ENCODE measurements at regions not wholly inside any gene's neighbourhood (a gene's known extent, or its start where the extent isn't known, plus 50 kb on each side); places are given as distances from the start of the nearest gene placed in this dataset.
A peak's percentile ranks its signal among the peaks of the same experiment; 100 is the strongest.

DNA sequence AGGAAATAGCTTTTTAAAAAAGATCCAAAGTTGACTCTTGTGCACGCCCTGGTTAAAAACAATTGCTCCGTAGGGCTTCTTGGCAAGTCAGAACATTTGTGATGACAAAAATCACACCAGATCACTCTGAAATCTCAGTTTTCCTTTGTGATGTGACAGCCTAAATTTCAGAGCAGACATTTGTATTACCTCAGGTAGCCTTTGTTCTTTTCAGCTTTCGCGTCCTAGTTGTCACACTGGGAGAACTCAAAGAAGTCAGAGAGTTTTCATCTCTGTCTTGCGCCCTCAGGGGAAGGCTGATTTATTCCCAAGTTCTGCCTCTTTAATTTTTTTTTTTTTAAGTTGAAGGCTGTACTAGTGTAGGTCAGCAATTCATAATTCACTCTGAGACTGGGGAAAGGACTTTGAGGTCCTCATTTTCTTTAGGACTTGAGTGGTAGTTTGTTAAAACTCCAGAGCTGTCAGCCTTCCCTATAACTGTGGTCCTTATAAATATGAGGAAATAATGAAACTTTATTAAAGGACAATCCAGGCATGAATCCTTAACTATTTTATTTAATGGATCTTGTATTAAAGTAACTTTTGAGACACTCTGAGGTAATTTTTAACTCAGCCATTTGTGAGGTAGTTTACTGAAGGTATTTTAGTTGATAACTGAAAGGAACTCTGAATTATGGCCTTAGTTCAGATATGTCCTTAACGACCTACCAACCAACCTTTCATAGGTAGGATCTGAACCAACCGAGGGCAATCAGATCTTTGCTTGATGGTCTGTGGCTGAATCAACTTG, 525.1 kb upstream of the FAM98A start:
- no peak for DNase-seq

DNA sequence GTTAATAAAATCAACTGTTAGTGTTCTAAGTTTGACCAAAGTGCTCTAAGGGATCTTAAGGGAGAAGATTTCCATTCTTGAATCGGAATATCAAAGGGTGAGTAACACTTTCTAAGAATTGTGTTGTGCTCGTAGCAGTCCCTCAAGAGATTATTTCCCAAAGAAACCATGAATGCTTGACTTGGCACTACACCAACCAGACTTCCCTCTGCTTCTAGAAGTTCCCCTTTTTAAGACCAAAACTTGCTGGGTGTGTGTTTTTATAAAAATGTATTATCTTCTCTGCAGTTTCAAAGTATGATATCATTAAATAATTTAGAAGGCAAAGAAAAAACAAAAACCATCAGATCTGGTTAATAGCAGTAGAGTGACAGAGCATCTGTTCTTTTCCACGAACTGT, 522.0 kb upstream of the FAM98A start:
- DNase-seq: no peak

DNA sequence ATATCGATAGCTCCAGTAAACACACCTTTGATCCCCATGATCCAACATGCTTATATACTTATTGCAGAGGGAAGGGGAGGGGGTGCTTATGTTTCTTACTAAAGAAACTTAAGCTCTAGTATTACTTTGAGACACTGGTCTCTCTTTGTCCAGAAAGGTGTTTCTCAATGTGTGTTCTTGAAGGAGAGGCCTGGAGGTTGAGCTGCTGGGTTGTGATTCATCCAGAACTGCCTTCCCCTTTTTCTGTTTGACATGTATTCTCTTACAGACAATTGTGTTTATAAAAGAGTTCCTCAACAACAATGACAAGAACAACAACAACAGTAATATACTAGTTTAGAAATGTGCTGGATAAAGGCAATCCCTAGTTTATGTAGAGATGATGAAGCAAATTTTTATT, 516.0 kb upstream of the FAM98A start:
- no peak for DNase-seq

DNA sequence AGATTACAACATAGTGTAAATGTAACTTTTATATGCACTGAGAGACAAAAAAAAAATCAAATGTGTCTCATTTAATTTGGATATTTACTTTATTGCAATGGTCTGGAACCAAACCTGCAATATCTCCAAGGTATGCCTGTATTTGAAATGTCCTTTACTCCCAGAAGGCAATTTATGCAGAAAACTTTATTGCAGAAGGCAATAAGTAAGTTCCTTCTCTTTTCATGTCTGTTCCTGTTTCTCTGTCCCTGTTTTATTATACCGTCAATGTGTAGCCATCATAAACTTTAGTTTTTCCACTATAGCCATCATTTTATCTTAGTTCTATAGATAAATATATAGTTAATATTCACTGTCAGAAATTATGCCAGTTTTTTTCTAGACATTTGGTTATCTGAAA, 513.1 kb upstream of the FAM98A start:
- no peak for DNase-seq

DNA sequence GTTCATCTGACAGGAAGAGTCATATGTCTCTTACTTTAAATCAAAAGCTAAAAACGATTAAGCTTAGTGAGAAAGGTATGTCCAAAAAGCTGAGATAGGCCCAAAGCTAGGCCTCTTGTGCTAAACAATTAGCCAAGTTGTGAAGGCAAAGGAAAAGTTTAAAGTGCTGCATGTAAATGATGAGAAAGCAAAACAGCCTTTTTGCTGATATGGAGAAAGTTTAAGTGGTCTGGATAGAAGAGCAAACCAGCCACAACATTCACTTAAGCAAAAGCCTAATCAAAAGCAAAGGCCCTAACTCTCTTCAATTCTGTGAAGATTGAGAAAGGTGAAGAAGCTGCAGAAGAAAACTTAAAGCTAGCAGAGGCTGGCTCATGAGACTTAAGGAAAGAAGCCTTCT, 511.3 kb upstream of the FAM98A start:
- no peak for DNase-seq

DNA sequence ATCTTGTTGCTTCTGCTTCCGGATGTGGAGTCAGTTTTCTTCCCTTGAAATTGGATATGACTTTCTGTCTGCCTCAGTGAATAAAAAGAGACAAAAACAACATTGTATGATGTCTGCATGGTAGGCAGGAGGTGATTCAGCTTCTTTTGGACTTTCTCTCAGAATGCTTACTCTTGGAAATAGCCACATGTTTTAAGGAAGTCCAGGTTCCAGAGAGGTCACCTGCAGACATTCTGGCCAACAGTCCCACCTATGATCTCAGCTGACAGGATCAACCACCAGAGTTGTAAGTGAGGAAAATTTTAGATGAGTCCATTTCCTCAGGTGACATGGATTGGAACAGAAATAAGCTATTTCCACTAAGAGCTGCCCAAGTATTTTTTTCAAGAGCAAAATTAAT, 508.7 kb upstream of the FAM98A start:
- no peak for DNase-seq

DNA sequence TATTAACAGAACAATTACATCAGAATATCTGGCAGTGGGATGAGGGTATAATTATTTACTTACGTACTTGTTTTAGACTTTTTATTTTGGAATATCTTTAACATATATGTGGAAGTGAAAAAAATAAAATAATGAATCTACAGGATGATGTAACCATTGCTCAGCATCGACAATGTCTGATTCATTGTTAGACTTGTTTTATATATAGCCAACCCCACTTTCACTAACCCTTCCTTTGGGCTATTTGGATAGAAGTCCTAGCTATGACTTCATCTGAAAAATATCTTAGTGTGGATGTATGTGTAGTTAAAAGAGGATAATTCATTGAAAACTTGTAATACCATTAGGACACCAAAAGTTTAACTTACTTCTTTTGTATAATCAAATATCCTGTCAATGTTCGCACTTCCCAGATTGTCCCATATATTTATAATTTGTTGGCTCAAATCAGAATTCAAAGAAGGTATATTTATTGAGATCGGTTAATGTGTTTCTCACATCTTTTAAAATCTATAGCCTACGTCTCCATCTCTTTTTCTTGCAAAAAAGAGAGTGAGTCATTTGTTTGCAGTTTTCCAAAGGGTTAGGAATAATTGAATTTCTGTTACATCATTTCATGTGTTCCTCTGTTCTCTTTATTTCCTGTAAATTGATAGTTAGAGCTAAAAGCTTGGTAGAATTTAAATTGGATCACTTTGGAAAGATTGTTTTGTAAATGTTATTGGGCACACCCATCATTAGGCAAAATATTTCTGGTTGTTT, 506.1 kb upstream of the FAM98A start:
- no peak for DNase-seq

DNA sequence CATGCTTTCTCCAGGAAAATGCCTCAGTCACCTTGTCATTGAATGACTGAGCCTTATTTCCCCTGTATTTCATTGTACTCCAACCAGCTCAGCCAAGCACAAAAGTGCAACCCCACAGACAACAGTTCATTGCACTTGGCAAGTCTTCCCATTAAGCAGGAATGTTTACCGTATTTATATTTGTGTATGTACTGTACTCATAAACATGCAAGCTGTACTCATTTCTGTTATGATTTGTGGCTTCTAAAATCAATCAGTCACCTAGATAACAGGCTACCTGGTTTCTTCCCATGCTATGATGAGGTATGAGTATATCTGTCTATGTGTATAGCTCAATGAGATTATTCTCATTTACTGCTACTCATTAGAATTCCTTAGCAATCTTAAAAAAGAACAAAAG, 505.5 kb upstream of the FAM98A start:
- DNase-seq: no peak

DNA sequence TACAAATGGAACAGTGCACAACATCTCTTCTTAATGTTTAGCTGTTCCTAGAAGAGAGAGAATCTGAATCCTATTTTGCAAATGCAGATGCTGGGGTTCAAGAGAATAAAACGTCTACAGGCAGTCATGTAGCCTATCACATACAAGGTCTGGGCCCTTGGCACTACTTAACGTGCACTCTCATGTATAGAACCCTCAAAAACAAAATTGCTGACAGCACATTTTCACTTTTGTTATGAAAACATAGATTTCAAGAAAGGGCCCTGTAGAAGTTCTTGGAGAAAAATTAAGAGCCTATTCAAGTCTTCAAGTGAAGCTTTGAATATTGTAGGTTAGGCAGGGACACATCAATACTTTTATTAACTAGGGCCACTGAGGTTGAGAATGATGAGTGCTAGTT, 504.3 kb upstream of the FAM98A start:
- no peak for DNase-seq

DNA sequence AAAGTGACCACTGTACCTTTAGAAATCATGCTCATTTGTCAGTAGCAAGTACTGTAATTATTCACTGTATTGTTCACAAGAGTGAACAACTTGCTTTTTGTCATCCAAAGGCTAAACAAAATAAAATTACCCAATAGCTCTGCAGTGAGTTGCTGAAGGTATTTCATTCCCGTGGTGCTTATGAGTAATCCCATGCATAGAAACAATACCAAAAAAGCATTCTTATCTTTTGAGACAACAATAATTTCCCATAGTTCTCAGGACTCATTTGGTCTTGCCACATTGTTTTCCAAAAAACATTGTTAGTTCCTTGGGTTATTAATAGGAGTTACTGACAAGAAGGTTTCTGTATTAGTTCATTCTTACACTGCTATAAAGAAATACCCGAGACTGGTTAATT, 503.2 kb upstream of the FAM98A start:
- no peak for DNase-seq

DNA sequence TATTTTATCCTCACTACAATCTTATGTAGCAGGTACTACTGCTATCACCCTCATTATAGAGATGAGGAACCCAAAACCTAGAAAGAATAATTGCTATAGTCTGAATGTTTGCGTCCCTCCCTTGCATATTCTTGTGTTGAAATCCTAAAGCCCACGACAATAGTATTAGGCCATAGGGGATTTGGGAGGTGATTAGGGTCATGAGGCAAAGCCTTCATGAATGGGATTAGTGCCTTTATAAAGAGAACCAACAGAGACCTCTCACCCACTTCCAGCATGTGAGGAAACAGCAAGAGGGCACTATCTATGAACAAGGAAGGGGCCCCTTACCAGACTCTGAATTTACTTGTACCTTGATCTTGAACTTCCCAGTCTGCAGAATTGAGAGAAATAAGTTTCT, 500.3 kb upstream of the FAM98A start:
- no peak for DNase-seq

DNA sequence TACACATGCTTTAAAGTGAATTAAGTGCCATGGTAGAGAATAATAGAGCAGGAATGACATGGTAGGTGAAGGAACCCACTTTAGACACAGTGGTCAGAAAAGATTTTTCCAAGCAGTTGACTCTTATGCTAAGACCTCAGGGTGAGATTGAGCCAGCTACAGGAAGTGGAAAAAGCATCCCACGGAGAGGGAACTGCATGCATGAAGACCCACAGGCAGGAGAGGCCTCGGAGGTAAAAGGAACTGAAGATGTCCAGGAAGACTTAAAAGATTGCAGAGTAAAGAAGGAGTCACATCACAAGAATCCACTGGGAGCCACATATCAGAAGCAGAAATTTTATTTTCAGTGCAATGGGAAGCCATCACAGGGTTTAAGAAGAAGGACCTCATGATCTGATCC, 499.2 kb upstream of the FAM98A start:
- no peak for DNase-seq

DNA sequence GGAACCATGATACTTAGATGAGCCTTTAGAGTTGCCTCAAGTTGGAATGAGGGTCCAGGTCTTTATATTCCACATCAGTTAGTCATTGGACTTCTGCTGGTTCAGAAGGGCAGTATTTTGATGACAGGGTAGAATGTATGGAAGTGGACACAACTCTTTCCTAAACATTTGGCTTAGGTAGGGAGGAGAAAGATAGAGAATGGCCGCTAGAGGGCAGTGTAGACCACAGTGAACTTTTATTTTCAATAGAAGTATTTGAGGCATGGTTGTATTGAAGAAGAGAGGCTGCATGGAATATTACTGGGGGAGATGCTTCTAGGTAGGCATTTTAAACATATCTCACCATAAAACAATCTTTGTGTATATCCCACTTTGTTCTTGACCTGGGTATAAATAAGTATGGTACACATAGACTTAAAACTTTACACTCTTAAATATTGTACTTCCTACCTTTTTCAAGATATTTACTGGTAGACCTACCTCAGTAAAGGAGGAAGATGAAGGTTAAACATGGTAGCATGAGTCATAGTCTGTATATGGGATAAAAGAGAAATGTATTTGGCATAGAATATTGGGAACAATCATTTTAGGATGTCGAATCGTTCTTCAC, 497.6 kb upstream of the FAM98A start:
- DNase-seq: peak; percentile 43

DNA sequence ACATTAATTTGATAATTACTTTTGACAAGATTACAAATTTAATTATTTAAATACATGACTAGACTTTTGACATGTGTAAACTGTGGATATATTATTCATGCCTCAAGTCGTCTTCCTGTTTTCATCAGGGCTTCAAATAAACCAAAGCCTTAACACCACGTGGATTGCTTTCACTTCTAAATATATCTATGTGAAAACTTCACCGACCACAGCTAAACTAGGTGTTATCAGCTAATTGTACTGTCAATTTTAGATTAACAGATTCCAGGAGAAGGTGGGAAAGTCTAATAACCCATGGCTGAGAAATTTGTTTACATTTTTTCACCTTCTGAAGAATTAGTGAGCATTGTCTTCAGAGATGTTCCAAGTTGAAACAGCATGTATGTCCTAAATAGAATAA, 494.7 kb upstream of the FAM98A start:
- no peak for DNase-seq

DNA sequence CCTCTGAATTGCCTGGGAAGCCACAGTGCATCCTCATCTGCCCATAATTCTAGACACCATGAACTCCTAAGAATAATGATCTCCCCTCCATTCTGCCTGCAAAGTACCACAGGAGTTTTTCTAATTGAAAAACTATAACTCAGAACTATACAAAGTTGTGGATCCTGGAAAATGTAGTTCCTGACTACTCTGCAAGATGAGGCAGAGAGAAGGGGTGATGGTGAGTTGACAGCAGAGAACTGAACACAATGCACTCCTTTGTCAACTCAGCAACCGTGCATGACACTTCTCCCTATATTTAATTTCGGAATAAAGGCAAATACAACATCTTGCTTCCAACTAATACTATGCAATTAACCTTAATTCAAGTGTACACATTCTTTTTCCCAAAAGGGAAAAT, 471.1 kb upstream of the FAM98A start:
- no peak for DNase-seq

DNA sequence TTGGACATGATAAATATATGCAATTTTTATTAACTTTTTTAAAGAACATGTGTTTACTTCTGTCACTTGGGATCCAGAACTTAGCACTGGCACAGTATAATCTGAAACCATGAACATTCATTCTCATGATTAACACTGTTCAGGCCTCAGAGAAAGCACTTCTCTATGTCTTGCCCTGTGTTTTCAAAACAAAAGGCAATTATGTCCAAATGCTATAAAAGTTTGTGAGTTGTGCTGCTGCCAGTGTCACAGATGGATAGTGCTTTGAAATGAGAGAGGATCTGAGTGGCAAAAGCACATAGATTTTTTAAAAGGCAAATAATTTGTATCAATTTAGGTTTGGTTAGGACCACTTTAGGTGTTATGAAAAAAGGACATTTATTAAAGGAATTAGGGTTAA, 470.5 kb upstream of the FAM98A start:
- DNase-seq: no peak

DNA sequence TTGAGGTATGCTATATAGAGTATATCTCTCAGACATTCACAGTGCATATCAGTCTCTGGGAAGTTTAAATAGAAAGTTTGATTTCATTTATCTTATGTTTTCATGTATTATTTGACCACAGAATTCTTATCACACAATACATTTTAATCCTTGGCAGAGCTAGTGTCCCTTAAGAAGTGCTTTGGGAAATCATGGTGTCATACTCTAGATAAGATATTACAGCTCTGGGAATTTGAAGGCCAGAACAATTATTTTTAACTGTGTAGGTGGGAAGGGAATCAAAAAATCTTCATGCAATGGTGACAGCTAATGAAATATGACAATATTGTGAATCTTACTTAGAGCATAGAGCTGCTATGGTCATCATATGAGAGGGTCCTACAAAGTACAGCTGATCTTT, 451.3 kb upstream of the FAM98A start:
- no peak for DNase-seq

DNA sequence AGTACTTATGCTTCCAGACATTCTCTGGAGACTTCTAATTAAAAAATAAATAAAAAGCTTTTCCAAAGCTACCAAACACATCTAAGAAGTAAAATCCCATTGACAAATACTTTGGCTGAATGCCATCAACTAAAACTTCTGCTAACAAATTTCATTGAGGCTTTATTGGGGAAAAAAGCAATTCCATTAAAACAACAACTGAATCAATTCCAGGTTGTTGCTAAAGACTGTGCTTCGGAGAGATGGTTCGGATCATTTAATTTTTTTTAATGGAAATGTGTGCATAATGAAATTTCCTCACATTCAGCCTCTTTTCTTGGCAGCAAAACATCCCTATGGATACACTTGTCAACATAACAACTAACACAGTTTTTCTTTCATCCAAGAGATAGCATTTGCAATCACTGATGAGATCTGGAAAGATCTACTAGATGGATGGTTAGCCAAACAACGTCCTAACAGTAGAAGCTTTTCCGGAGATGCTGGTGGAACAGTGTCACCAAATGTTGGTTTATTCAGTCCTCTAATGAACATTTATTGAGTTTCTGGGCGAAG, 446.1 kb upstream of the FAM98A start:
- no peak for DNase-seq

DNA sequence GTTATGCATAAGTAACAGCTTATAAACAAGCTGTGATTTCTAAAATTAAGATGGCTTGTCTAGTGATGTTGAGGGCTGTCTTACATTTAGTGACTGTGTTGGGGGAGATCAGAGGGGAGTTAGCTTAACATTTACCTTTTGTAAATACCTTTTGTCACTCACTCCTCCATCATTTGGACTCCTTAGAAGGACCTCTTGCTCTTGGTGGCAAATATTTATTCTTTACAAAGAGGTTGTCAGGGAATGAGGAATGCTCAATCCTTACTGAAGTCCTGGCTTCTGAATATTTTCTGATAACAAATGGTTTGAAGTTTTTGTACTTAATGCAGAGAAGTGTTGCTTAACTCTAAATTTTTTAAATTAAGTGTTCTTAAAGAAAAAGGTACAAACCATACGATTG, 438.8 kb upstream of the FAM98A start:
- no peak for DNase-seq

DNA sequence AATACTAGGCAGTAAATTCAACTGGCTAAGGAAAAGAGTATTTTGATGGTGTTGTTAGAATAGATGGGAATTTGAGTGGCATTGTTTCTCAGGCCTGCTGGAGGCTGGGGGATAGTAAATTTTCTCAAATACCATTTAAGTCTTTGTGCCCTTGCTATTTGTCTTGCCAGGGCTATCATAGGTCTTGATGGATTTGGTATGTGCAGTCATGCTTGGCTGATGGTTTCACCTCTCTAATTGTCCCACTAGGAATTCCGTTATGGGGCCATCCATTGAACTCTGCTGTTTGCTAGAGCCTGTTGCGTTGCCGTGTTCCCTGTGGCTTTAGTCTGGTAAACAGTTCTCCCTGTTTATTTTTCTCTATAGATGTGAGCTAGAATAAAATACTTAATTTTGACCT, 438.1 kb upstream of the FAM98A start:
- DNase-seq: no peak

DNA sequence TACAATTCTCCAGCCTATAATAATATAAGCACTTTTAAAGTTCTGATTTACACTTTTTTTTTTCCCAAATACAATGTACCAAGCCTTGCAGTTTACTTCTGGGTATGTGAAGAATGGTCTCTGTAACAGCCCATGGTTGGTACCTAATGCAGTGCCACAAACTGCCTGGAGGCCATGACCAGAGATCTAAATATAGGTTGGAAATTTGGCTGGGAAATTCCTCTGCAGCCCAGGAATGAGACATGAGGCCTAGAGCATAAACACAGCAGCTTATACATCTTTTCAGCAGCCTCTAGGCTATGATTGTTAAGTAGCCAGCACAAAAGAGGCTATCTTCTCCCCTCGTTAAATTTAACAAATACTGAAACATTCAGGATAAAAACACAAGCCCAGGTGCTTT, 432.0 kb upstream of the FAM98A start:
- DNase-seq: no peak

DNA sequence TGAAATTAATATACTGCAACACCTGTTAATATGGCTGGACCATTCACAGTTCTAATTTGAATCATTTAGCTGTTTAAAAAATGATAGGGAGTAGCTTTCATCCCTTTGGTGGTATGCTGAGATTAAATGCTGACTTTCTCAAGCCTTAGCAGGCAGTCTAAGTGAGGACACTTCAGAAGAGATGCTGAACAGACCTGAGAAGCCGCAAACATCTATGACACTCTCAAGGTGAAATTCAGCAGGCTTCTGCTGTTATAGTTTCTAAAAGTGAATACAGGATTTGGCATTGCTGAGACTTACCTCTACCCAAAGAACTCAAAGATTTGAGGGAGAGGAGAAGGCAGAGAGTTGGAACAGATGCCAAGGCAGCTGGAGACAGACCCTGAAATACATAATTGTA, 431.2 kb upstream of the FAM98A start:
- DNase-seq: no peak

DNA sequence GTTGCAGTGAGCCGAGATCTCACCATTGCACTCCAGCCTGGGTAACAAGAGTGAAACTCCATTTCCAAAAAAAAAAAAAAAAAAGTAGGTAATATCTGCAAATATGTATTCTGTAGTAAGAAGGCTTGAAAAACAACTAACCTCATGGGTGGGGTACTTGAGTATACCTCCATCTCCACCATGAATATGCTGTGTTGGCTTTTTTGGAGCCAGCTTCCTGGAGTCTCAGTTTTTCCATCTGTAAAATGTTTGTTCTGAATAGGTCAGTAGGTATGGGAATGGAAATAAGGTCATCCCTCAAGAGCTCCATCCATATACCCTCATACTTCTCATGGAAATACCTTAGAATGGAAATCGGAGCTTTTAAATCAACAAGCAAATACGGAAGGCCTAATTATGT, 430.0 kb upstream of the FAM98A start:
- DNase-seq: no peak

DNA sequence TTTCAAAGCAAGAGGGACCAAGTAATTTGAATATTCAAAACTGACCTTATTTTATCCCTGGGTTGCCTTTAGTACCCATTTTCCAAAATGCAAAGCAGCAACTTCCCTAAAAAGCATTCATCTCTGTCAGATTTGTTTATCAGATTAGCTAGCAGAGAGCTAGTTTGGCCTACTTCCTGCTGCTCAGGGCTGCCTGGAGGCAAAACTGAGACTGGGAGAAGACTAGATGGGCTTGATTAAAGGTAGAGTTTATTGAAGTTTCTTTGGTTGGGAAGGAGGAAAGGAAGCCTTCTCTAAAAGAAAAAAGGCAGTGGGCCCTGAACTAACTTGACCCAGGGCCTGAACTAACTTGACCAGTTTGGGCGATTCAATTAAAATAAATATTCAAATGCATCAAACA, 426.1 kb upstream of the FAM98A start:
- DNase-seq: no peak

Data from CD4-positive, alpha-beta T cell treated with Interleukin-10 for 1 hour (primary cell).